ENCODE measurements at regions not wholly inside any gene's neighbourhood (a gene's known extent, or its start where the extent isn't known, plus 50 kb on each side); places are given as distances from the start of the nearest gene placed in this dataset.

GRCh38 chr14:59085207-59085739, 103.2 kb upstream of the DAAM1 start (continued):
- TF ChIP-seq NFAT5 (CRISPR knock-in tag; IDR thresholded peaks at IDR 0.05): no peak

- no TSS peak for BruUV-seq (replicated peaks)
- H3K4me3 ChIP-seq (replicated peaks in 1 of 3; ENCODE audit: insufficient read depth in 1 of 3, low read depth in 2 of 3, low read length in 3 of 3): no peak overlapping the region
- no peaks in the 10 kb centered on the region for H3K79me2 ChIP-seq (ENCODE audit: insufficient read depth, low read length)
- H3K27me3 ChIP-seq (ENCODE audit: control insufficient read depth in 1 of 2, insufficient read depth in 2 of 2, low read length in 2 of 2): no peaks in the 10 kb centered on the region
- H3K27ac ChIP-seq (ENCODE audit: extremely low read length, insufficient read depth, low read length): no peak overlapping the region
- no peaks in the 10 kb centered on the region for H3K4me1 ChIP-seq (ENCODE audit: insufficient read depth, low read length)
- ATAC-seq: no peak
- CTCF ChIA-PET (ENCODE audit: low intra/inter-chr PET ratio, low total read pairs): no interaction called here
- FAIRE-seq: no peak
- H3K36me3 ChIP-seq (replicated peaks in 1 of 2; ENCODE audit: control insufficient read depth in 1 of 2, insufficient read depth in 2 of 2, low read length in 2 of 2): no peaks in the 10 kb centered on the region
- POLR2A ChIA-PET: no interaction called here
- 62% methylated on average over 5 of the region's 5 CpGs for WGBS (ENCODE audit: low lambda C conversion rate)
- no peak for DNase-seq (ENCODE audit: low spot score)
- no peak overlapping the region for H3K9ac ChIP-seq (ENCODE audit: insufficient read depth, low read depth, low read length)
- H3K4me2 ChIP-seq (ENCODE audit: low read depth, low read length): no peak overlapping the region
- H4K20me1 ChIP-seq (ENCODE audit: insufficient read depth, low read length): no peaks in the 10 kb centered on the region
- no peak overlapping the region for H2AFZ ChIP-seq (ENCODE audit: low read length)
- in situ Hi-C loops (cut with HindIII; ENCODE audit: extremely low pct_ligation_motif_present, low pct_unique_long_range_greater_than_20kb): no loop called here
- intact Hi-C loops (cut with micrococcal nuclease; ENCODE audit: unreplicated experiment): no loop called here
- H3K9me3 ChIP-seq (ENCODE audit: low read length): no peaks in the 10 kb centered on the region
- TF ChIP-seq ZBTB3 (CRISPR knock-in tag; IDR thresholded peaks at IDR 0.05; ENCODE audit: borderline replicate concordance, low read depth) (no peak), IKZF5 (CRISPR knock-in tag; IDR thresholded peaks at IDR 0.05) (no peak), PRMT3 (CRISPR knock-in tag; IDR thresholded peaks at IDR 0.05; ENCODE audit: borderline replicate concordance, low read depth) (no peak), ZNF788 (CRISPR knock-in tag; IDR thresholded peaks at IDR 0.05; ENCODE audit: borderline replicate concordance) (no peak), ARHGAP35 (CRISPR knock-in tag; IDR thresholded peaks at IDR 0.05; ENCODE audit: borderline replicate concordance) (no peak), MEF2D (CRISPR knock-in tag; IDR thresholded peaks at IDR 0.05) (no peak), HMGXB4 (CRISPR knock-in tag; IDR thresholded peaks at IDR 0.05; ENCODE audit: borderline replicate concordance in 1 of 2, low read depth in 1 of 2) (no peak), CBX1 (IDR thresholded peaks at IDR 0.05; ENCODE audit: low read depth) (no peak), SPEN (CRISPR knock-in tag; IDR thresholded peaks at IDR 0.05; ENCODE audit: low read depth) (no peak), THRA (CRISPR knock-in tag; IDR thresholded peaks at IDR 0.05; ENCODE audit: borderline replicate concordance) (no peak)
These were observed 102.1 kb upstream of the DAAM1 start for GRCh38 chr14:59086241-59086882.

All from HepG2 (cell line).